Stimulated activated naive B cell treated with anti-CD40 and anti-IgM and Interleukin-4, amounts not matched to agents 10 μg/mL and 1 μg/mL and 100 μg/mL, for 72 hours (primary cell): ENCODE measurements at regions not wholly inside any gene's neighbourhood (a gene's known extent, or its start where the extent isn't known, plus 50 kb on each side); places are given as distances from the start of the nearest gene placed in this dataset.

ENCODE experiments used
- ATAC-seq, 2 donors: fragments of 150-1000 bp; cut with Tn5 transposase; replicated peaks; 2 replicates each; pipeline ENCODE4 v1.10.0; 2021; ENCODE audit warnings: moderate library complexity in 1 of 2
- DNase-seq: peaks from one replicate; pipeline ENCODE4 v3.0.0; 2021
- H3K27ac Mint-ChIP-seq: one replicate; pipeline ENCODE4 v1.8.0; 2022; ENCODE audit warnings: mild to moderate bottlenecking, mixed read lengths
- H3K27me3 Mint-ChIP-seq, 2 donors: one replicate each; pipeline ENCODE4 v1.8.0; 2022; ENCODE audit warnings: mixed read lengths in 2 of 2
- H3K36me3 Mint-ChIP-seq, 2 donors: one replicate each; pipeline ENCODE4 v1.8.0; 2022; ENCODE audit warnings: mixed read lengths in 2 of 2, mild to moderate bottlenecking in 1 of 2
- H3K4me1 Mint-ChIP-seq, 2 donors: one replicate each; pipeline ENCODE4 v1.8.0; 2022; ENCODE audit warnings: mixed read lengths in 2 of 2, mild to moderate bottlenecking in 1 of 2
- H3K4me3 Mint-ChIP-seq, 2 donors: one replicate each; pipeline ENCODE4 v1.8.0; 2022; ENCODE audit warnings: mild to moderate bottlenecking in 2 of 2, mixed read lengths in 2 of 2, moderate library complexity in 1 of 2
- H3K9me3 Mint-ChIP-seq, 2 donors: one replicate each; pipeline ENCODE4 v1.8.0; 2022; ENCODE audit warnings: mixed read lengths in 2 of 2, mild to moderate bottlenecking in 1 of 2

DNA sequence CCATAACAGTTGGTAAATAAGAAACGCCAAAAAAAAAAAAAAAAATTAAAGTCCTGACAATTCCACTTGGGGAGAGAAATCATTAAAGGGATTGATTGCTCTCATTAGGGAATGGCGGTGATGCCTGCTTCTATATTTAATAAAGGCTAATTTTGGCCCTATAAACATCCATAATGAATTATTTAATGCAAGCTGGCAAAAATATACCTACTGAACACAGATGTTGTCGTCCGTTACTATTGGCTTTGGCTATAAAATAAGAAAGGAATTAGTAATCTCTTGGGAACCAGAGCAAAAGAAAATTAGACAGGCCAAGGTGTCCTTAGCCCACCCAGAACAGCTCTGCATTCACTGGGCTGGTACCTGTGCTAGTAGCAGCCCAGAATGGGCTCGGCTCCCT, 717.3 kb downstream of the DIAPH3 start:
- Mint-ChIP-seq H3K27me3 (peaks cover 0 to 5% of the 10 kb centered on the region in 2 donors), H3K4me1 (peaks cover 0 to under 1% of the 10 kb centered on the region in 2 donors), H3K9me3 (no peaks in the 10 kb centered on the region), H3K27ac (no peak overlapping the region), H3K36me3 (no peaks in the 10 kb centered on the region), H3K4me3 (no peak overlapping the region)
- ATAC-seq (no peak), DNase-seq (no peak)

DNA sequence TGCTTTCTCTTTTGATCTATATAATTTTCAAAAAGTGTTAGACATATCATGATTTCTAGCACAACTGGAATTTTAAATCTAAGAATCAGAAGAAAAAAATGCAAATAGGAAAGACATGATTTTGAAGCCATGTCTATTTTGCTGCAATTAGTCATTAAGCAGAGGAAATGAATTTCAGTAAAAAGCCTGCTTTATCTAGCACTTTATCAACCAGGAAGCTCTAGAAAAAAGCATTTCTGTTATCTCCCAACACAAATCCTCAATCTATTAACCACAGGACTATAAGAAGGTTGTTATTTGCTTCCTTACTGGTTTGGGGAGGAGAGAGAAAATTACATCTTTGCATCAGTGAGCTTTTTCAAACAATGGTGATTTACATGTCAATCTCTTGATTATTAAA, 716.7 kb downstream of the DIAPH3 start:
- Mint-ChIP-seq H3K9me3 (no peaks in the 10 kb centered on the region), H3K4me1 (no peaks in the 10 kb centered on the region), H3K27me3 (peaks cover 0 to 5% of the 10 kb centered on the region in 2 donors), H3K4me3 (no peak overlapping the region), H3K36me3 (no peaks in the 10 kb centered on the region), H3K27ac (no peak overlapping the region)
- ATAC-seq (no peak), DNase-seq (no peak)

GRCh38 chr13:59447846-59448620, 715.7 kb downstream of the DIAPH3 start:
- H3K27me3 Mint-ChIP-seq: peaks cover 0 to 3% of the 10 kb centered on the region in 2 donors
- H3K27ac Mint-ChIP-seq: no peak overlapping the region
- no peaks in the 10 kb centered on the region for H3K9me3 Mint-ChIP-seq
- DNase-seq (no peak), ATAC-seq (no peak)
- H3K4me1 Mint-ChIP-seq: no peaks in the 10 kb centered on the region
- H3K36me3 Mint-ChIP-seq: no peaks in the 10 kb centered on the region
- no peak overlapping the region for H3K4me3 Mint-ChIP-seq

DNA sequence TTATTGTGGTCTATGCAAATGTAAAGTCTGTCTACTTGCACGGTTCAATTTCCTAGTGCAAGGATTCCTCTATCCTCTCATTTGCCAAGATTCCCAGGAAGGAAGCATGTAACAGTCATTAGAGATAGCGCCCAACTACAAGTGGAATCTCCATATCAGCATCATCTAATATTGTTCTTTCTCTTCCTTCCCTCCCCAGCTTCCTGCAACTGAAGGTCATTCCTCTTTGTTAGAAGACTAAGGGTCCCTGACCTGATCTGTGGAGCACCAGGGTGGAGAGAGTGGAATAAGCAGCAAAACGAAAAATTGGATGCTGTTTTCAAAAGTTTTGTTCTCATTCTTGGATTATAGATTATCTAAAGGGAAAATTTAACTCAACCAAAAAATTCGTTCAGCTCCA, 714.0 kb downstream of the DIAPH3 start:
- Mint-ChIP-seq H3K27ac (no peak overlapping the region), H3K9me3 (peaks cover 0 to 2% of the 10 kb centered on the region in 2 donors), H3K27me3 (peaks cover 3 to 7% of the 10 kb centered on the region in 2 donors), H3K4me3 (no peak overlapping the region), H3K36me3 (no peaks in the 10 kb centered on the region), H3K4me1 (no peaks in the 10 kb centered on the region)
- DNase-seq: no peak
- ATAC-seq: no peak

- no peak for DNase-seq
- H3K36me3 Mint-ChIP-seq: no peaks in the 10 kb centered on the region
- no peaks in the 10 kb centered on the region for H3K4me1 Mint-ChIP-seq
- peaks cover 0 to 2% of the 10 kb centered on the region in 2 donors for H3K9me3 Mint-ChIP-seq
- ATAC-seq: no peak
- no peak overlapping the region for H3K4me3 Mint-ChIP-seq
- peaks cover 3 to 7% of the 10 kb centered on the region in 2 donors for H3K27me3 Mint-ChIP-seq
- H3K27ac Mint-ChIP-seq: no peak overlapping the region
Measured at GRCh38 chr13:59450229-59450628, 713.5 kb downstream of the DIAPH3 start.

DNA sequence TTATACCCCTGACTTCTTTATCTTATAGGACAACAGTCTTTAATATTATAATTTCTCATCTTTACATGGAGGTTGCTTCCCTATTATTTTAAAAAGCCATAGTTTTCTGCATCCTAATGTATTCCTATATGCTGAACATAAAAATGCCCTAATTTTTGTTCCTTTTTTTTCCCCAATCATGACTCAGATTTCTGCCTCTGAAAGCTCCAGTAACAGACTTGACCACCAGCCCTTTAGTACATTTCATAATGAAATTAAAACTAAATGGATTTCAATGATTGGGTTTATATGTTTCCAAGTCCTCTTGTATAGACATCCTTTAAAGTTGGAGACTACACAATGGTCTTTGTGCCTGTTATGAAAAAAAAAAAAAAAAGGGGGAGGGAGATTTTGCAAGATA, 712.5 kb downstream of the DIAPH3 start:
- Mint-ChIP-seq H3K9me3 (peaks cover 0 to 2% of the 10 kb centered on the region in 2 donors), H3K4me1 (no peaks in the 10 kb centered on the region)

GRCh38 chr13:59452189-59452890, 711.4 kb downstream of the DIAPH3 start:
- Mint-ChIP-seq H3K27me3 (peaks cover 3 to 7% of the 10 kb centered on the region in 2 donors), H3K27ac (no peak overlapping the region), H3K9me3 (peaks cover 0 to 2% of the 10 kb centered on the region in 2 donors), H3K4me1 (no peaks in the 10 kb centered on the region), H3K36me3 (no peaks in the 10 kb centered on the region), H3K4me3 (no peak overlapping the region)
- no peak for ATAC-seq
- DNase-seq: no peak

More for the DNA sequence above, 712.5 kb downstream of the DIAPH3 start:
- Mint-ChIP-seq H3K27ac (no peak overlapping the region), H3K36me3 (no peaks in the 10 kb centered on the region), H3K4me3 (no peak overlapping the region), H3K27me3 (peaks cover 3 to 7% of the 10 kb centered on the region in 2 donors)
- DNase-seq (no peak), ATAC-seq (no peak)

GRCh38 chr13:59458908-59459579, 704.7 kb downstream of the DIAPH3 start:
- Mint-ChIP-seq H3K36me3 (no peaks in the 10 kb centered on the region), H3K27me3 (no peaks in the 10 kb centered on the region), H3K27ac (no peak overlapping the region), H3K4me1 (peaks cover 6 to 10% of the 10 kb centered on the region in 2 donors), H3K4me3 (no peak overlapping the region), H3K9me3 (no peaks in the 10 kb centered on the region)
- peak; percentile 73 to 76 for ATAC-seq
- DNase-seq: no peak

- no peak for DNase-seq
- H3K27ac Mint-ChIP-seq: no peak overlapping the region
Measured at GRCh38 chr13:59459972-59460371, 703.8 kb downstream of the DIAPH3 start.

GRCh38 chr13:59461411-59461810, 702.3 kb downstream of the DIAPH3 start:
- Mint-ChIP-seq H3K4me3 (no peak overlapping the region), H3K4me1 (peaks cover 6 to 10% of the 10 kb centered on the region in 2 donors), H3K27me3 (no peaks in the 10 kb centered on the region), H3K27ac (no peak overlapping the region), H3K9me3 (no peaks in the 10 kb centered on the region), H3K36me3 (no peaks in the 10 kb centered on the region)
- DNase-seq: no peak
- no peak for ATAC-seq

More at GRCh38 chr13:59459972-59460371, 703.8 kb downstream of the DIAPH3 start:
- ATAC-seq: no peak
- no peaks in the 10 kb centered on the region for H3K9me3 Mint-ChIP-seq
- H3K36me3 Mint-ChIP-seq: no peaks in the 10 kb centered on the region
- H3K4me1 Mint-ChIP-seq: peaks cover 6 to 10% of the 10 kb centered on the region in 2 donors
- H3K27me3 Mint-ChIP-seq: no peaks in the 10 kb centered on the region
- H3K4me3 Mint-ChIP-seq: no peak overlapping the region

GRCh38 chr13:59463023-59463422, 700.7 kb downstream of the DIAPH3 start:
- no peak for ATAC-seq
- no peak for DNase-seq
- Mint-ChIP-seq H3K4me1 (peaks cover 6 to 10% of the 10 kb centered on the region in 2 donors), H3K4me3 (no peak overlapping the region), H3K27ac (no peak overlapping the region), H3K9me3 (peaks cover 0 to 2% of the 10 kb centered on the region in 2 donors), H3K36me3 (no peaks in the 10 kb centered on the region), H3K27me3 (no peaks in the 10 kb centered on the region)

DNA sequence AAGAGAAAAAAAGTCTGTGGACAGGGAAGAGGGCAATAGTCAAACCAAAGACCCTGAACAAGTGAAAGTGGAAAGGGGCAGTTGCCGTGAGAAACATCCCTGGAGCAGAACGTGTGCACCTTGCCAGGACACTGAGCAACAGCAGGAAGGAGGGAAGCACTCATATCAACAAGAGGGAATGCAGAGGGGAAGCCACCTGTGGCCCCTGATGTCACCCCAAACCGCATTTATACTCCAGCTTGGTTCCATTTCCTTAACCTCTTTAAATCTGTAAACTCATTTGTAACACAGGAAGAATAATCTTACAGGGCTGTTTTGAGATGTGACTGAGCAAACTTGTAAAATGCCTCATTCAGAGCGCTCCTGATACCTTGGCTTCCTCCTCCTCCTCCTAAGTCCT, 698.8 kb downstream of the DIAPH3 start:
- Mint-ChIP-seq H3K4me3 (no peak overlapping the region), H3K4me1 (no peaks in the 10 kb centered on the region), H3K27ac (no peak overlapping the region), H3K9me3 (peaks cover 4 to 7% of the 10 kb centered on the region in 2 donors), H3K36me3 (peaks cover 0 to 2% of the 10 kb centered on the region in 2 donors), H3K27me3 (no peaks in the 10 kb centered on the region)
- ATAC-seq: no peak
- no peak for DNase-seq

DNA sequence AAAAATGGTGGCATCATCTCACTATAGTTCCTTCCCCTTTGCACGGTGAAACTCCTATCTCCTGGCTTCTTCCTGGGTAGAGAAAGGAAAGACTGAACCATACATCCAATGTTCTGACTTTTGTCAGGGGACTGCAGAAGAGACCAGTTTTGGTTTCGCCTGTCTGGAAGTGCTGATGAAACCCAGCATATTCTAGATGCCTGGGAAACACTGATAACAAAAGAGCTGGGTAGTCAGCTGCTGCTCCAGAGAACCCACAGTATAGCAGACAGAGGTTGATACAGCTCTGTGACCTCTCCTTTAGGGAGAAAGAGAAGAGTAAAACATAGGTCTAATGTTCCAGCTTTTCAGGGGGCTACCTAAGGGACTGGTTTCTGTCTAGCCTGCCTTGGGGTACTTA, 695.3 kb downstream of the DIAPH3 start:
- ATAC-seq (no peak), DNase-seq (no peak)
- peaks cover 4 to 7% of the 10 kb centered on the region in 2 donors for H3K9me3 Mint-ChIP-seq
- no peaks in the 10 kb centered on the region for H3K27me3 Mint-ChIP-seq
- H3K4me1 Mint-ChIP-seq: no peaks in the 10 kb centered on the region
- H3K36me3 Mint-ChIP-seq: peaks cover 0 to 2% of the 10 kb centered on the region in 2 donors
- no peak overlapping the region for H3K27ac Mint-ChIP-seq
- H3K4me3 Mint-ChIP-seq: no peak overlapping the region

- no peaks in the 10 kb centered on the region for H3K27me3 Mint-ChIP-seq
Measured at GRCh38 chr13:59471106-59471505, 692.6 kb downstream of the DIAPH3 start.

More at GRCh38 chr13:59471106-59471505, 692.6 kb downstream of the DIAPH3 start:
- DNase-seq: no peak
- Mint-ChIP-seq H3K4me3 (no peak overlapping the region), H3K27ac (no peak overlapping the region), H3K9me3 (peaks cover 4 to 7% of the 10 kb centered on the region in 2 donors), H3K4me1 (no peaks in the 10 kb centered on the region), H3K36me3 (peaks cover 0 to 2% of the 10 kb centered on the region in 2 donors)
- ATAC-seq: no peak
